Large intestine (tissue), 3 donors: ENCODE measurements at regions not wholly inside any gene's neighbourhood (a gene's known extent, or its start where the extent isn't known, plus 50 kb on each side); places are given as distances from the start of the nearest gene placed in this dataset.
"Not testable (repeated sequence)": the region's sequence is repeated elsewhere in the genome, so short reads cannot be mapped to it uniquely, and the experiment has no call there.

Experiments used
- DNase-seq, 2 donors: peaks; one replicate each; pipeline versions ENCODE4 v3.0.0 to v3.0.0-alpha.2; 2013
- H3K27ac ChIP-seq: one replicate; pipeline ENCODE4 v1.5.1; 2013; ENCODE audit warnings: low read length
- H3K27me3 ChIP-seq: 2 replicates; pipeline ENCODE4 v1.6.1; 2013; ENCODE audit warnings: low read length; ENCODE audit not compliant: control insufficient read depth, insufficient read depth
- H3K36me3 ChIP-seq: 2 replicates; pipeline ENCODE4 v1.6.1; 2013; ENCODE audit warnings: low read length; ENCODE audit not compliant: control insufficient read depth, insufficient read depth
- H3K4me1 ChIP-seq: one replicate; pipeline ENCODE4 v1.6.1; 2013; ENCODE audit warnings: low read length; ENCODE audit not compliant: control insufficient read depth, insufficient read depth
- H3K4me3 ChIP-seq: one replicate; pipeline ENCODE4 v1.5.1; 2013; ENCODE audit warnings: low read length
- H3K9me3 ChIP-seq: one replicate; pipeline ENCODE4 v1.6.1; 2013; ENCODE audit warnings: mild to moderate bottlenecking, low read depth, low read length, moderate library complexity; ENCODE audit not compliant: control insufficient read depth
- whole genome bisulfite sequencing: methylation state at CpG from one replicate; pipeline ENCODE4 v1.1.5; 2013; ENCODE audit warnings: low lambda C conversion rate; ENCODE audit not compliant: insufficient coverage; 5-methylcytosine and 5-hydroxymethylcytosine counted together

DNA sequence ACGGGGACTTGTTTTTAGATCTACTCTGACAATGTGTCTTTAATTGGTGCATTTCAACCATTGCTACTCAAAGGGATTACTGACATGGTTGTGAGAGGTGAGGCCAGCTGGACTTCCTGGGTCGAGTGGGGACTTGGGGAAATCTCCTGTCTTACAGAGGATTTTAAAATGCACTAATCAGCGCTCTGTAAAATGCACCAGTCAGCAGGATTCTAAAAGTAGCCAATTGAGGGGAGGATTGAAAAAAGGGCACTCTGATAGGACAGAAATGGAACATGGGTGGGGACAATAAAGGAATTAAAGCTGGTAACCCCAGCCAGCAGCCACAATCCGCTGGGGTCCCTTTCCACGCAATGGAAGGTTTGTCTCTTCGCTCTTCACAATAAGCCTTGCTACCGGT is 122.5 kb upstream of the SNRPN start:
- Histone ChIP-seq H3K4me1 (no peaks in the 10 kb centered on the region), H3K9me3 (peaks cover 2% of the 10 kb centered on the region), H3K36me3 (no peaks in the 10 kb centered on the region), H3K27ac (no peak overlapping the region), H3K27me3 (no peaks in the 10 kb centered on the region), H3K4me3 (no peak overlapping the region)
- no peak for DNase-seq
- WGBS: 100% methylated on average over 1 of the region's 7 CpGs

DNA sequence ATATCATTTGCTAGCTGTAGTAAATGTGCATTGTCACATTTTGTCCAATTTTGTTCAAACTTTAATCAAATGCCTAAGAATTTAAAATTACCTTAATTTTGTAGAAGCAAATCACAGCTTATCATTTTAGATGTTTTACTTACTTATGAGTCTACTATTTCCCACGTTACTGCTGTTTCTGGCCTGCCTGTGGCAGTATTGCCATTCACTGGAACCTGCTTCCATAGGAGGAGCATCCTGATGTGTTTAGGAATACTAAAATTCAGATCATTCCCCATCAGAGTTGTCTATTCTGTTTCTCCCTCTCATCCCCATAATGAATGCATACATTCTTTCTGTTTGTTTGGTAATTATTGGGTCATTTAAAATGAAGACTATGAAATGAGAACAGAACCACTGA is 119.5 kb upstream of the SNRPN start:
- H3K9me3 ChIP-seq: peaks cover 2% of the 10 kb centered on the region
- H3K4me3 ChIP-seq: no peak overlapping the region
- 50% methylated on average over 1 of the region's 1 CpG for WGBS
- no peaks in the 10 kb centered on the region for H3K27me3 ChIP-seq
- no peaks in the 10 kb centered on the region for H3K4me1 ChIP-seq
- H3K36me3 ChIP-seq: no peaks in the 10 kb centered on the region
- H3K27ac ChIP-seq: no peak overlapping the region
- no peak for DNase-seq

DNA sequence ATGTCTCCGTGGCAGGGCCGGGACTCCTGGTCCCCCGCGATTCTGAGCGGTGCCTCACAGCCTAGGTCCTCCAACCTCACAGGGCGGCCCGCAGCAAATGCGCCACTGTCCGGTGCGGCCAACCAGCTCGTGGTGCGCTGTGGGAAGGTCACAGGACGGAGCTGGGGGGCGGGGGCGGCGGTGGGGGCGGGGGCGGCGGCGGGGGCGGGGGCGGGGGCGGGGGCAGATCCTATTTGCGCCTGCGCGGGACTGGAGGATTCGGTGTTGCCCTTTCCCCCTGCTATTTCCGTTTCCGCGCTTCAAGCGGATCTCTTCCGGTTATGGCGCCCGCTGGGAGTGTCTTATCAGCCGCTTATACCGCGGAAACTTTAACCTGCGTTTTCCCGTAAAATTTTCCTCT is 106.7 kb upstream of the SNRPN start:
- Histone ChIP-seq H3K9me3 (no peaks in the 10 kb centered on the region), H3K4me3 (peak overlapping the region; percentile 42), H3K27me3 (no peaks in the 10 kb centered on the region), H3K27ac (peak overlapping the region; percentile 77), H3K36me3 (no peaks in the 10 kb centered on the region), H3K4me1 (no peaks in the 10 kb centered on the region)
- 42% methylated on average over 12 of the region's 39 CpGs for WGBS
- peak; percentile 42 to 43 for DNase-seq

- H3K9me3 ChIP-seq: peaks cover 3% of the 10 kb centered on the region
- H3K4me3 ChIP-seq: peak overlapping the region; percentile 13
- no peaks in the 10 kb centered on the region for H3K4me1 ChIP-seq
- H3K27ac ChIP-seq: no peak overlapping the region
- H3K36me3 ChIP-seq: no peaks in the 10 kb centered on the region
- peak; percentile 41 to 55 for DNase-seq
- peaks cover 11% of the 10 kb centered on the region for H3K27me3 ChIP-seq
- WGBS: 57% methylated on average over 7 of the region's 18 CpGs
These were observed 98.1 kb upstream of the SNRPN start for GRCh38 chr15:24856397-24857390.

- H3K4me3 ChIP-seq: no peak overlapping the region
- 43% methylated on average over 1 of the region's 5 CpGs for WGBS
- H3K36me3 ChIP-seq: no peaks in the 10 kb centered on the region
- H3K9me3 ChIP-seq: peaks cover 3% of the 10 kb centered on the region
- H3K27me3 ChIP-seq: peaks cover 11% of the 10 kb centered on the region
- no peak overlapping the region for H3K27ac ChIP-seq
- DNase-seq: no peak
- H3K4me1 ChIP-seq: no peaks in the 10 kb centered on the region
These were observed 97.0 kb upstream of the SNRPN start for GRCh38 chr15:24857763-24858162.

DNA sequence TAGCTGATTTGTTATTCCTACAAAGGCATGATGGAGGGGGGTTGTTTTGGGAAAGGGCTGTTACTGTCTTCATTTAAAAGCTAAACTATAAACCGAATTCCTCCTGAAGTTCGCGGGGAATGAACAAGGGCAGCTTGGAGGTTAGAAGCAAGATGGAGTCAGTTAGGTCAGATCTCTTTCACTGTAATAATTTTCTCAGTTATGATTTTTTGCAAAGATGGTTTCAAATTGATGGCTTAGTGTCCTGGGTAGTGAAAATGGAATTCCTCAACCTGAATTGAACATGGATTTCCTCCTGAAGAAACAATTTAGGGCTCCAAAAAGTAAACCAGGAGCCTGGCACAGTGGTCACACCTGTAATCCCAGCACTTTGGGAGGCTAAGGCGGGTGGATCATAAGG is 96.6 kb upstream of the SNRPN start:
- not testable (repeated sequence) for H3K36me3 ChIP-seq, H3K4me3 ChIP-seq, H3K9me3 ChIP-seq, H3K27ac ChIP-seq, DNase-seq, H3K4me1 ChIP-seq
- no CpG with 5 or more reads among the region's 4 CpGs for WGBS
- peaks cover 11% of the 10 kb centered on the region for H3K27me3 ChIP-seq

DNA sequence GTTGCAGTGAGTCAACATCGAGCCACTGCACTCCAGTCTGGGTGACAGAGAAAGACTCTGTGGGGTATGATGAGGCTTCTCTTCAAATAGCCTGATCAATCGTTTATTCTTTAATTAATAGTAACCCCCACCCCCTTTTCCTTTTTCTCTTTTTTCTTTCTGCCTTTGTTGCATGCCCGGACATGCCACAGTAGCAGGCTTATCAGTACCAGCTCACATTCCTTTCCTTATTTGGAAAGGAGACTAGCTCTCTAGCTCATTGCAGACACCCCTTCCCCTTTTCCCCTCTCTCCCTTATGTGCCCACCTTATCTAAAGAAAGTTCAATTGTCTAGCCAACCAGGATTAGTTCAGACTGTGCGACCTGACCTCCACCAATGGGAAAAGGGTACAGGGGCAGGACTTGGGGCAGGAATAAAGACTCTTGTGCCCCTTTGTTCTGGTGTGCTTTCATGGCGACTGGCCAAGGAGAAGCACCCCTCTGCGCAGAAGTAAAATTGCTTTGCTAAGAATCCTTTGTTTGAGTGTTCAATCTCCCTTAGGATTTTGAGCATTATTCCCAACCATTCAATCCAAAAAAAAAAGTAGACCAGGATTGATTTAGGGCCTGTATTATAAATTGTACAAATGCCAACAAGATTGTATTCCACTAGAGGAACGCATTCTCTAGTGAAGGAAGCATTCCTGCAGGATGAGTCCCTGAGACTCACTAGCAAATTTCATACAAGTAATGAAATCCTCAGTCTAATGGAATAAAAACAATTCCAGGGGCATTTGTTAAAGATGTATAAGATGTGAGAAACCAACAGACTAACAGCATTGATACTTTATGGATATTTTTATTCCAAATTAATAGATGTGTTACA is 95.8 kb upstream of the SNRPN start:
- Histone ChIP-seq H3K4me3 (no peak overlapping the region), H3K27ac (no peak overlapping the region), H3K27me3 (peaks cover 11% of the 10 kb centered on the region), H3K4me1 (no peaks in the 10 kb centered on the region), H3K36me3 (no peaks in the 10 kb centered on the region), H3K9me3 (peaks cover 3% of the 10 kb centered on the region)
- WGBS: 72% methylated on average over 2 of the region's 7 CpGs
- DNase-seq: no peak

- no CpG with 5 or more reads among the region's 1 CpG for WGBS
- H3K4me3 ChIP-seq: no peak overlapping the region
- no peak for DNase-seq
These were observed 93.6 kb upstream of the SNRPN start for GRCh38 chr15:24861014-24861690.

GRCh38 chr15:24862726-24863521 is 91.9 kb upstream of the SNRPN start:
- DNase-seq: no peak
- Histone ChIP-seq H3K27ac (no peak overlapping the region), H3K9me3 (no peaks in the 10 kb centered on the region), H3K4me1 (no peaks in the 10 kb centered on the region), H3K27me3 (peaks cover 4% of the 10 kb centered on the region), H3K36me3 (no peaks in the 10 kb centered on the region), H3K4me3 (no peak overlapping the region)
- WGBS: 100% methylated on average over 2 of the region's 6 CpGs

More at GRCh38 chr15:24861014-24861690, 93.6 kb upstream of the SNRPN start:
- H3K4me1 ChIP-seq: no peaks in the 10 kb centered on the region
- no peak overlapping the region for H3K27ac ChIP-seq
- no peaks in the 10 kb centered on the region for H3K36me3 ChIP-seq
- peaks cover 11% of the 10 kb centered on the region for H3K27me3 ChIP-seq
- peaks cover 3% of the 10 kb centered on the region for H3K9me3 ChIP-seq
